Karpas-422 (cell line): ENCODE measurements at regions not wholly inside any gene's neighbourhood (a gene's known extent, or its start where the extent isn't known, plus 50 kb on each side); places are given as distances from the start of the nearest gene placed in this dataset.

Experiments used
- DNase-seq: peaks from one replicate; pipeline ENCODE4 v3.0.0-alpha.2; 2015
- H2AFZ ChIP-seq: fragments of 200-600 bp; sonication (generic); 2 replicates; pipeline ENCODE4 v1.6.1; 2014; ENCODE audit warnings: antibody characterized with exemption, low read length, mixed read lengths
- H3K27ac ChIP-seq: fragments of 200-600 bp; sonication (generic); 2 replicates; pipeline ENCODE4 v1.5.1; 2014; ENCODE audit warnings: mild to moderate bottlenecking, low read length, moderate library complexity
- H3K27me3 ChIP-seq: fragments of 200-600 bp; sonication (generic); 2 replicates; pipeline ENCODE4 v1.6.1; 2014; ENCODE audit warnings: low read length, mixed read lengths
- H3K36me3 ChIP-seq: fragments of 200-600 bp; sonication (generic); 2 replicates; pipeline ENCODE4 v1.6.1; 2014; ENCODE audit warnings: low read length, mixed read lengths; ENCODE audit not compliant: insufficient read depth
- H3K4me1 ChIP-seq: fragments of 200-600 bp; sonication (generic); 2 replicates; pipeline ENCODE4 v1.6.1; 2014; ENCODE audit warnings: mild to moderate bottlenecking, low read length, mixed read lengths
- H3K4me2 ChIP-seq: fragments of 200-600 bp; sonication (generic); 2 replicates; pipeline ENCODE4 v1.6.1; 2014; ENCODE audit warnings: low read length, low read depth, mild to moderate bottlenecking; ENCODE audit not compliant: poor library complexity, severe bottlenecking
- H3K4me3 ChIP-seq: fragments of 200-600 bp; sonication (generic); 2 replicates; pipeline ENCODE4 v1.5.1; 2014; ENCODE audit warnings: mild to moderate bottlenecking, antibody characterized with exemption, low read length, mixed read lengths
- H3K79me2 ChIP-seq: fragments of 200-600 bp; sonication (generic); 2 replicates; pipeline ENCODE4 v1.6.1; 2014; ENCODE audit warnings: mild to moderate bottlenecking, low read length, mixed read lengths
- H3K9ac ChIP-seq: fragments of 200-600 bp; sonication (generic); 2 replicates; pipeline ENCODE4 v1.6.0; 2014; ENCODE audit warnings: low read length
- H3K9me2 ChIP-seq: fragments of 200-600 bp; sonication (generic), shearing (Covaris generic); replicated peaks from 2 replicates; pipeline ENCODE4 v1.6.0; 2014; ENCODE audit warnings: mild to moderate bottlenecking, low read length, moderate library complexity; ENCODE audit not compliant: insufficient read depth
- H3K9me3 ChIP-seq: fragments of 300-700, 200-600 bp; sonication (generic); 2 replicates; pipeline ENCODE4 v1.6.1; 2014; ENCODE audit warnings: low read length, mixed read lengths
- H4K20me1 ChIP-seq: fragments of 200-600 bp; sonication (generic); 2 replicates; pipeline ENCODE4 v1.6.1; 2014; ENCODE audit warnings: mild to moderate bottlenecking, antibody characterized with exemption, low read length, low read depth; ENCODE audit not compliant: insufficient read depth

DNA sequence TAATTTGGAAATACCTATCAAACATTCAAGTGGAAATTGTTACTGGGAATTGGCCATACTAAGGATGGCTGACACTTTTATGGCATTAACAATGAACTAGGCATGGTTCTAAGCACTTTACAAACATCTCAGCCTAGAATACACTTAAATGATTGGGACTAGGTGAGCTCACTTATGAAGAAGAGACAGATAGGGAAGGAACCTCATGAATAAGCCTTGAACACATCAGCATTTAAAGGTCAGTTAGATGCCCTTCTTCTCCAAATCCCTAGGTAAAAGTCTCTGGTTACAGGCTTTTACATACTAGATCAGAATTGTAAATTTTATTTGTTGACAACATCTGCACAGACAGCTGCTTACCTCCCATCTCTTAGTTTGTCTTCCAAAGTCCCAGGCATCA is 488.6 kb downstream of the RMST start:
- H3K36me3 ChIP-seq = no peaks in the 10 kb centered on the region
- no peaks in the 10 kb centered on the region for H3K4me1 ChIP-seq
- no peak overlapping the region for H3K9ac ChIP-seq
- no peak overlapping the region for H3K4me3 ChIP-seq
- H3K4me2 ChIP-seq = no peak overlapping the region
- H3K9me2 ChIP-seq = no peaks in the 10 kb centered on the region; the same call in 1 of the 2 replicates
- H3K9me3 ChIP-seq = no peaks in the 10 kb centered on the region
- H3K27me3 ChIP-seq = no peaks in the 10 kb centered on the region
- H3K79me2 ChIP-seq = no peaks in the 10 kb centered on the region
- H4K20me1 ChIP-seq = no peaks in the 10 kb centered on the region
- DNase-seq = no peak
- H2AFZ ChIP-seq = no peak overlapping the region
- no peak overlapping the region for H3K27ac ChIP-seq

DNA sequence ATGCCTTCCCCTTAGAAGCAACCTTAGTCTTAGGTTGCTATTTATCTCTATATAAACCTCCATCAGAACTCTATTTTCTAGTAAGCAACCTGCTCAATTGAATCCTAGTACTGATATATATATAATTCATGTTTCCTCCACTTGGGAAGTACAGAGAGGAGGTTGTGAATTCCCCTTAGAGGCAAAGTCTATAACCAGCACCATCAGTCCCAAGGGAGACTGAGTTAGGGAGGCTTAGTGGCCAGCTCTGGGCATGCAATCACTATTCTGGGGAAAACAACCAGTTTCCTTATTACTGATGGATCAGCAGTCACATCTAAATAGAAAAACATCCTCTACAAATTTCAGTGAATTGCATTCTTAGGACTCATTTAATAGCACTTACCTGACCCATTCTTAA is 489.1 kb downstream of the RMST start:
- no peak overlapping the region for H3K27ac ChIP-seq
- no peaks in the 10 kb centered on the region for H3K4me1 ChIP-seq
- H3K36me3 ChIP-seq = no peaks in the 10 kb centered on the region
- no peak overlapping the region for H3K9ac ChIP-seq
- H3K27me3 ChIP-seq = no peaks in the 10 kb centered on the region
- no peaks in the 10 kb centered on the region for H4K20me1 ChIP-seq
- no peak for DNase-seq
- no peak overlapping the region for H2AFZ ChIP-seq
- no peak overlapping the region for H3K4me3 ChIP-seq
- H3K9me2 ChIP-seq = no peaks in the 10 kb centered on the region; the same call in 1 of the 2 replicates
- no peaks in the 10 kb centered on the region for H3K79me2 ChIP-seq
- no peaks in the 10 kb centered on the region; the same call in 1 of the 2 replicates for H3K9me3 ChIP-seq
- H3K4me2 ChIP-seq = no peak overlapping the region

DNA sequence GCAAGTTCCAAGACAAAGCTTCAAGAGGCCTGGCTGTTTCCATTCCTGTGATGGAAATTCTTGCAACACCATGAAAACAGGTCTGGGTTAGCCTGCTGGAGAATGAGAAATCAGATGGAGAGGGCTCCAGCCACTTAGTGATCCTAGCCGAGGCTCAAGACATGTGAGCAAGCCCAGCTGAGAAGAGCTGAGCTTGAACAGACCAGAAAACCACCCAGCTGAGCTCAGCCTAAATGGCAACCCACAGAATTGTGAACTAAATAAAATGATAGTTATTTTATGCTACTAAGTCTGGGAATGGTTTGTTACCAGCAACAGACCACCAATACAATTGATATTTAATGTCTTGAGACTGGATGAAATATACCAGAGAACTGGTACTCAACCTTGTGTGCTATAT is 494.5 kb downstream of the RMST start:
- H3K79me2 ChIP-seq = no peaks in the 10 kb centered on the region
- no peaks in the 10 kb centered on the region; the same call in 1 of the 2 replicates for H3K9me3 ChIP-seq
- no peaks in the 10 kb centered on the region for H3K4me1 ChIP-seq
- H3K36me3 ChIP-seq = no peaks in the 10 kb centered on the region
- H3K27ac ChIP-seq = no peak overlapping the region
- no peak for DNase-seq
- no peak overlapping the region for H3K9ac ChIP-seq
- no peak overlapping the region for H3K4me2 ChIP-seq
- no peaks in the 10 kb centered on the region for H3K27me3 ChIP-seq
- no peak overlapping the region for H3K4me3 ChIP-seq
- no peaks in the 10 kb centered on the region for H4K20me1 ChIP-seq
- no peaks in the 10 kb centered on the region; the same call in 1 of the 2 replicates for H3K9me2 ChIP-seq
- H2AFZ ChIP-seq = no peak overlapping the region

DNA sequence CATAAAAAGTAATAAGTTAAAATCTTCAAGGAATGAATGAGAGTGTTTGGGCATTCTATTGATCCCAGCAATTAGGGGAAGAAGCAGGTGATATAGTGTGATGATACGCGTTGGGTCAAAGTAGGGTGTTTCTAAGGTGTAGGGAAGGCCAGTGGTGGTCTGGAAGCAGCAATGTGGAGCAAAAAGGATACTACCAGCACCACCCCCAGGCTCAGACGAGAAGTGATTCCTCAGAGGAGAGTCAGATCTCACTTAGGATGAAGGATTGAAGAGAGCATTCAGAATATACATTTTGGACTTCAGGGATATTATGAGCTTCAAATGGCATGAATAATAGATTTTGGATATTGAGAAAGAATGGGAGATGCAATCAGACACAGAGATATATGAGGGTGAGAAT is 497.6 kb downstream of the RMST start:
- Histone ChIP-seq H3K9ac (no peak overlapping the region), H3K27me3 (no peaks in the 10 kb centered on the region), H3K9me2 (no peaks in the 10 kb centered on the region), H3K9me3 (no peaks in the 10 kb centered on the region; the same call in 1 of the 2 replicates), H3K27ac (no peak overlapping the region), H3K4me3 (no peak overlapping the region), H3K79me2 (no peaks in the 10 kb centered on the region), H3K36me3 (no peaks in the 10 kb centered on the region), H3K4me2 (no peak overlapping the region), H4K20me1 (no peaks in the 10 kb centered on the region), H2AFZ (no peak overlapping the region), H3K4me1 (no peaks in the 10 kb centered on the region)
- DNase-seq = no peak

DNA sequence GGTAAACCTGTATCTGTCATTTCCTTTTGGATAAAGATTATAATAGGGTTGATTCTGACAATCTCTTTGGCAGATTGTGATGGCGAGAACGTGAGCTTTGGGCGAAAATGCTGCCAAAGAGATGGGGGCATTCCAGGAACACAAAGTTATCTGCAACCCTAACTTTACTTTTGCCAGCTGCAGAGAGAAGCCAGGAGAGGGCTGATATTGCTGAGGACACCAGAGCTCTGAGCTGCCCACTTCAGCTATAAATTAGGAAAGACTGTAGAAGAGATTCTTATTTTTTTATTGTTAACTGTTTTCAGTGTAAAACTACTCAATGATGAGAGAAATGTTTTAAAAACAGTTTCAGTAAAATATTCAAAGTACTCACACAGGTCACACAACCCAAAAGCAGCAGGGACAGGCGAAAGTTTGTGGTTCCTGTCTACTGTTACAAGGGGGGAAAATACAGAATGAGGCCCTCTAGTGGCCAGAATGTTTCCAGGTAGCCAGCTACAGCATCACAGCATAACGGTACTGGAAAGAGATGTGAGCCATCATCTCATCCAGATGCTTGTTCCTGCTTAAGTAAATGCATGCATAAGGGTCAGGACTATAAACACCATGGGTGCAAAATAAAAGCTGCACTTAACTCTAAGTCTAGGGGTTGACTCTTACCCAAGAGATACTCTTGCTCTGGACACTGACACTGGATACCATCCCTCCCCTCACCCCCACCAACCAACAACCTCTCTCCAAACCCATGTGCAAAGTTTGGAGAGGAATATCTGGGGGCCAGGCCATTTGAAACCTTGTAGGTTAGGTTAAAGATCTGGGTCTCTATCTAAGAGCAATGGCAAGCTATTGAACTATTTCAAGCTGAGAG is 498.4 kb downstream of the RMST start:
- DNase-seq = peak; percentile 77
- Histone ChIP-seq H3K9me2 (no peaks in the 10 kb centered on the region), H3K36me3 (no peaks in the 10 kb centered on the region)

DNA sequence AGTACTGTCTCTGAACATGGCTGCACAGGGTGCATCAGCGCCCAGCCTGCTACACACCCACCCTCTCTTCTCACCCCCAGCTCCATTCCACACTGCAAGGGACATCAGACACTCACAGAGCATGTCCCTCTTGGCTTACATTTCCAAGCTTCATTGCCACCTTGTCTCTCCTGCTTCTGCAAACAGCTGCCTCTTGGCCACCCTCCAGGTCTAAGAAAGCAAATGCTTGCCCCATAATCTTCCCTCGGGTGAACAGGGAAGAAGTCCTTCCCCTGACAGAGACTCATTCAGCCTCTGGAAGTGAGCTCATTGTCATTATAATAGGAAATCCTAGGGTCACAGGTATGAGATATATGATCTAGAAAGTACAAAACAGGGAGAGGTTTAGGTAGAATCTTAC is 505.2 kb downstream of the RMST start:
- no peak overlapping the region for H3K27ac ChIP-seq
- DNase-seq = no peak
- H3K9ac ChIP-seq = no peak overlapping the region
- H3K9me2 ChIP-seq = no peaks in the 10 kb centered on the region
- H3K36me3 ChIP-seq = no peaks in the 10 kb centered on the region
- no peaks in the 10 kb centered on the region for H3K9me3 ChIP-seq
- no peaks in the 10 kb centered on the region for H3K4me1 ChIP-seq
- no peaks in the 10 kb centered on the region for H3K79me2 ChIP-seq
- H3K4me2 ChIP-seq = no peak overlapping the region
- H3K4me3 ChIP-seq = no peak overlapping the region
- H4K20me1 ChIP-seq = no peaks in the 10 kb centered on the region
- H3K27me3 ChIP-seq = no peaks in the 10 kb centered on the region
- H2AFZ ChIP-seq = no peak overlapping the region

More for the DNA sequence above, 498.4 kb downstream of the RMST start:
- H3K4me3 ChIP-seq = no peak overlapping the region
- no peaks in the 10 kb centered on the region for H3K79me2 ChIP-seq
- no peak overlapping the region for H3K9ac ChIP-seq
- H3K27ac ChIP-seq = no peak overlapping the region
- no peak overlapping the region for H3K4me2 ChIP-seq
- no peaks in the 10 kb centered on the region; the same call in 1 of the 2 replicates for H3K9me3 ChIP-seq
- no peaks in the 10 kb centered on the region for H4K20me1 ChIP-seq
- H3K27me3 ChIP-seq = no peaks in the 10 kb centered on the region
- no peak overlapping the region for H2AFZ ChIP-seq
- H3K4me1 ChIP-seq = no peaks in the 10 kb centered on the region

DNA sequence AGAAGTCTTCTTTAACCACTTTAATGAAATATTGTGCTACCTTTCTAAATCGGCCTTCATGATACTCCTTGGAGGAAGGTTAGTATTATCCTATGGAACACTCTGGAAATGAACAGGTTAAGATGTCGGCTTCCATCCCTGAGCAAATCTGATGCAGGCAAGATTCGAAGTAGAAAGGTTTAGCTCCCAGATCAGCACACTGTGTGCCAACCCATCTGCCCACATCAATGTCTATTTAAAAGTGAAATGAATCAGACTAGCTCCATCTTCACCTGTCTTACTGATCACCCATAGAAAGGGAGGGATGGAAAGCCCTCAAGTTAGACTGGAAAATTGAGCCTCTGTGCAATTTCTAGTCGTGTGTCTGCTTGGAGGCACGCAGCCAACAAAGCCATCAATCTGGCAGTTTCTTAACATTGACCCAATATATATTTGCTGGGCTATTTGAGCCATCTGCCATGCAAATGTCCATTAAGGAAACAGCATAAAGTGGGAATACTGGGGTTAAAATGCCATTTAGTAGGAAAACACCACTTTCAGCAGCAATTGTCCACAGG is 506.1 kb downstream of the RMST start:
- no peak overlapping the region for H3K27ac ChIP-seq
- no peak overlapping the region for H3K4me2 ChIP-seq
- no peaks in the 10 kb centered on the region for H3K9me3 ChIP-seq
- H3K4me3 ChIP-seq = no peak overlapping the region
- no peak overlapping the region for H2AFZ ChIP-seq
- H3K9me2 ChIP-seq = no peaks in the 10 kb centered on the region
- no peaks in the 10 kb centered on the region for H3K27me3 ChIP-seq
- no peak overlapping the region for H3K9ac ChIP-seq
- H4K20me1 ChIP-seq = no peaks in the 10 kb centered on the region
- no peaks in the 10 kb centered on the region for H3K36me3 ChIP-seq
- no peak for DNase-seq
- H3K4me1 ChIP-seq = no peaks in the 10 kb centered on the region
- no peaks in the 10 kb centered on the region for H3K79me2 ChIP-seq

DNA sequence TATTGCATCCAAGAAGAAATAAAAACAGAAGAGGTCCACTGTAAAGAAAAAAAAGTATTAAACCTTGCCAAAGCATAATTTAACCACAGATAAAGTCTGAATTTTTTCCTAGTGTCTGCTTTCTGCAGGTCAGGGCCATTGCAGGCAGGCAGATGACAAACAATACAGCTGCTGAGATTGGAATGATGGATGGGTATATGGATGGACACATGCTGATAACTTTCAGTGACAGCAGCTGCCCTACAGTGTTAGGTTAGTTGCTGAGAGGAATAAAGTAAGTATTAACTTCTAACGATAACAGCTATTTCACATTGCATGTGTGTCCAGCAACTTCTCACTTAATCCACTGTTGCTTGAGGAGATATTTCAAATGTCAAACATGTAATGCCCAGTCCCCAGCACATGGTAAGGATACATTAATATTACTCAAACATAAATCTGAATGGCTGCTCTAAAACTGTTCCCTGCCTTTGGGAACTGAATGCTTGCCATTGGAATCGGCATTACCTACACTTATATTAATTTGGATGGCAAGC is 515.3 kb downstream of the RMST start:
- Histone ChIP-seq H3K4me2 (no peak overlapping the region), H3K9ac (no peak overlapping the region), H3K27ac (no peak overlapping the region), H2AFZ (no peak overlapping the region), H3K79me2 (no peaks in the 10 kb centered on the region), H3K27me3 (no peaks in the 10 kb centered on the region; the same call in 1 of the 2 replicates), H3K36me3 (no peaks in the 10 kb centered on the region), H3K4me1 (peaks cover 5% of the 10 kb centered on the region), H3K4me3 (no peak overlapping the region), H3K9me2 (no peaks in the 10 kb centered on the region), H4K20me1 (no peaks in the 10 kb centered on the region), H3K9me3 (no peaks in the 10 kb centered on the region)
- no peak for DNase-seq
